ENCODE measurements at regions not wholly inside any gene's neighbourhood (a gene's known extent, or its start where the extent isn't known, plus 50 kb on each side); places are given as distances from the start of the nearest gene placed in this dataset.

DNA sequence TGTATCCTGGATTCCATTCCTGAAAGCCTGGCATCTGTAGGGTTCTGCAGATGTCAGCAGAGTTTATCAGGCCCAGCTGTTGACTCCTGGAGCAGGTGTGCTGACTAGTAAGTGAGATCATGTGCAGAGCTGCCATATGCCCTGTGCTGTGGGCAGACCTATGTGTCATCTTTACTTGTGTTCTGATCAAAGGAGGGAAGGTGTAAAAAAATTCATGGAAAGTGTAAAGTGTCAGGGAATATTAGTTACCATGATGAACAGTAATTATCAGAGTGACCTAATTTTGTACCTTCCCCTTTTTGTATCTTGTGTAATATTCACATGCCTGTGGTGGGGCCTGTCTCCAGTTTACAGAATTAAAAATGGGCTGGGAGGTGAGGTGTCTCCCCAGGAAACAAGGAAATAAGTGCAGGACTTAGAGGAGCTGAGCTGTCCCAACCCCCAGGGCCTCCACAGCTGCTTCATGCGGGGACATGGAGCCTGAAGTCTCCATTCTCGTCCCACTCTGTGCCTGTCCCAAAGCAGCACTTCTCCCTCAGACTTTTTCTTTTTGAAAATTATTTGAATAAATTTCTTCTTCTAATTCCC is 148.2 kb upstream of the GGTLC1 start:
- TF ChIP-seq, protein P1, sequence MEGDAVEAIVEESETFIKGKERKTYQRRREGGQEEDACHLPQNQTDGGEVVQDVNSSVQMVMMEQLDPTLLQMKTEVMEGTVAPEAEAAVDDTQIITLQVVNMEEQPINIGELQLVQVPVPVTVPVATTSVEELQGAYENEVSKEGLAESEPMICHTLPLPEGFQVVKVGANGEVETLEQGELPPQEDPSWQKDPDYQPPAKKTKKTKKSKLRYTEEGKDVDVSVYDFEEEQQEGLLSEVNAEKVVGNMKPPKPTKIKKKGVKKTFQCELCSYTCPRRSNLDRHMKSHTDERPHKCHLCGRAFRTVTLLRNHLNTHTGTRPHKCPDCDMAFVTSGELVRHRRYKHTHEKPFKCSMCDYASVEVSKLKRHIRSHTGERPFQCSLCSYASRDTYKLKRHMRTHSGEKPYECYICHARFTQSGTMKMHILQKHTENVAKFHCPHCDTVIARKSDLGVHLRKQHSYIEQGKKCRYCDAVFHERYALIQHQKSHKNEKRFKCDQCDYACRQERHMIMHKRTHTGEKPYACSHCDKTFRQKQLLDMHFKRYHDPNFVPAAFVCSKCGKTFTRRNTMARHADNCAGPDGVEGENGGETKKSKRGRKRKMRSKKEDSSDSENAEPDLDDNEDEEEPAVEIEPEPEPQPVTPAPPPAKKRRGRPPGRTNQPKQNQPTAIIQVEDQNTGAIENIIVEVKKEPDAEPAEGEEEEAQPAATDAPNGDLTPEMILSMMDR (IDR thresholded peaks at IDR 0.05), result no peak
- no peak for TF ChIP-seq ZFX (IDR thresholded peaks at IDR 0.05; ENCODE audit: borderline replicate concordance)
